GM21528 (cell line): ENCODE measurements at regions not wholly inside any gene's neighbourhood (a gene's known extent, or its start where the extent isn't known, plus 50 kb on each side); places are given as distances from the start of the nearest gene placed in this dataset.

Experiments
- ATAC-seq: cut with Tn5 transposase; IDR thresholded peaks from one replicate; pipeline ENCODE4 v1.9.1; 2021; ENCODE audit warnings: mild to moderate bottlenecking, moderate library complexity; ENCODE audit not compliant: unreplicated experiment, low FRiP score

- ATAC-seq: no peak
Observed at GRCh38 chr5:168104811-168105481, 186.5 kb upstream of the WWC1 start.

- ATAC-seq: no peak
Observed at GRCh38 chr5:168106008-168106761, 185.3 kb upstream of the WWC1 start.

- no peak for ATAC-seq
Observed at GRCh38 chr5:168109441-168109840, 182.0 kb upstream of the WWC1 start.

- ATAC-seq: no peak
Observed at GRCh38 chr5:168110384-168110783, 181.1 kb upstream of the WWC1 start.

DNA sequence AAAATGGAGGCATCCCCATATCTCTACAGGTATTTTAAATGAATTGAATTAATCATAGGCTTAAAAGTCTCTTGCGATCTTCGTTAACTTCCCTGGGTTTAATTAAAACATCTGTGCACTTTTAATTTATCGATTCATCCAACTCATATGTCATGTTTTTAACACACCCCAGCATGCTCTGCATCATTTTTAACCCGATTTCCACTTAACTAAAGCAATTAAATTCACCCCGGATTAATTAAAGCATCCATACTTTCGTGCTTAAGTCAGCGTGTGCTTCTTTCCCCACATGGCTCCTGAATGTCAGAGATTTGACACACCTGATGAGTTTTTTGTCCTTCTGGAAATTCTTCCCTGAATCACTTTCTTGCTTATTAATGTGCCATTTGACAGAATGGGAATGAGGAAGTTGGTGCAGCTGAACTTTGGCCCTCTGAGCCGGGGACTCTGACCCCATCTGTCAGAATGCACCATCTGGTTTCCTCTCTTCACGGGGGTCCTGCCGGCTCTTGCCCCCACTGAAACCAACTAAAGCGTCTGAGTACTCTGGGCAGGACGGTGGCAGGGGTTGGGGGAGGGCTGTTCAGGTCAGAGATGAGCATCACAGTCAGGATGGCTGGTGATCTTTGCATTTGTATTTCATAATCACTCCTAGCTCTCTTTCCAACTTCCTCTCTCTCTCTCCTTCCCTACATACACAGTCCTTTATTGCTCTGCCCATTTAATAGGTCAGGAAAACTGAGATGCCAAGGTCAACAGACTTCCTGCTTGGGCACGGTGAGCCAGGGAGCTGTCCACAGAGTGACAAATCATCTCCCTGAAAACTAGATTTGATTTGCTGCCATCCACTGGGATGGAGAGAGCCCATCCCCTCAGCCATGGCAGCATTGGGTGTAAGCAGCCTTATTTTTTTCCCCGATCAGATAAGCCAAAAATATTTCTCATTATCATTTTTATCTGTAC is 180.3 kb upstream of the WWC1 start:
- no peak for ATAC-seq

GRCh38 chr5:168114444-168115017 is 176.9 kb upstream of the WWC1 start:
- peak; percentile 71 for ATAC-seq

DNA sequence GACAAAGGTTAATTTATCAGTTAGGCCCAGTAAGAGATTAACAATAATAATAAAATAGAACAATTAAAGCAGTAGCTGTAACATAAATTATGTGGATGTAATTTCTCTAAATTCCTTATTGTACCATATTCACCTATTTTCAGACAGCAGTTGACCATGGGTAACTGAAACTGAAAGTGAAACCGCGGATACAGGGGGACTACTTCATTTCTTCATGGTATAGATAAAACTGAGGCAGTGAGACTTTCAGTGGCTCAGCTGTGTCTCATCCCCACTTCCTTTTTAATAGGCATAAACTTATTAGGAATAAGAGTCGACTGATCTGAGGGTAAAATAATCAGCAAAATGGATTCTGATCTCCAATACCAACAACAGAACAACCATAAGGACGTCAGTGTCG is 174.0 kb upstream of the WWC1 start:
- no peak for ATAC-seq

- no peak for ATAC-seq
Observed at GRCh38 chr5:168118042-168118668, 173.3 kb upstream of the WWC1 start.

GRCh38 chr5:168120401-168121137 is 170.9 kb upstream of the WWC1 start:
- no peak for ATAC-seq

DNA sequence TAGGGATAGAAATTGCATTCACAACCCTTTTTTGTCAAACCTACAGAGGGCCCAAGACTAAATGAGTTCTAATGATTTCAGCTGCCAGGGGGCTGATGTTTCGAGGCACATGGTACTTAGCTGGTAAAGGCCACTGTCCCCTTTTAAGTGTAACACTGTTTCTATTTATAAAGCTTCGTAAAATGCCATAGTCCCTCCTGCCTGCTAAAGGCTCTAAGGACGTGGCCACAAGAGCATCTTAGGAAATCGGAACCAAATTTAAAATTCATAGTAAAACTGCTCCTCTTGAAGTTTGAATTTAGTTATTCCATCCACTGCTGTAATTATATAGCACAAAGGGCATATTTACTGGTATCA is 170.3 kb upstream of the WWC1 start:
- ATAC-seq: no peak

- ATAC-seq: peak; percentile 70
Observed at GRCh38 chr5:168123631-168124528, 167.6 kb upstream of the WWC1 start.

DNA sequence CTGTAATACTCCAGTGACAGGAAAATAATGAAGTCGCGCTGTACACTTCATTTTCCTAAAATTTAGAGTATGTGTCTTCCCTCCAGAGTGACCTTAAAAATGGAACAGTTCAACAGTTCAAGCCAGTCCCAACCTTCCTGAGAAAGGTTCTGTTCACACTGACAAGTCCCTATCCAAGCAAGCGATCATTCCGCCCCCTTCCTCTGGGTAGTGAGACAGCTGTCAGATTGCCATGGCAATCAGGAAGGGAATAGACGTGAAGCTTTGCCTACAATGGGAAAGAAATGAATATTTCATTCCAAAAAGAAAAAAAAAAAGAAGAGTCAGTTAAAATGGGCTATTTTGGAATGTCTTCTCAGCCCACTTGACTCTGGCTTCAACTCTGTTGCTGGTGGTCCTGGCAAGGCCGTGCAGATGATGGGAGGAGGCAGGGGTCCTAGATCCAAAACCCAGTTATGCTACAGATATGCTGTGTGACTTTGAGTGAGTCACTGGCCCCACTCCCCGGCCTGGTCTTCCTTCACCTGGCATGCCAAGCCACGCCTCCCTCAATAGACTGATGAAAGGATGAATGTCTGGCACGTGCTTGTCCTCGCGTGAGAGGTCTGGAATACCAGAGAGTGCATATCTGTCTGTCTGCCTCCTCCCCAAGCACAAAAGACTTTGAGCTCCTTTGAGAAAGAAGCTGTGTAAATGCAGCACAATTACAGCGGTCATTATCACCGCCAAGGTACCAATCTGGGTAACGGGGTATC is 165.8 kb upstream of the WWC1 start:
- ATAC-seq: no peak

GRCh38 chr5:168126606-168127005 is 164.8 kb upstream of the WWC1 start:
- ATAC-seq: no peak

- no peak for ATAC-seq
Observed at GRCh38 chr5:168128111-168128510, 163.3 kb upstream of the WWC1 start.

DNA sequence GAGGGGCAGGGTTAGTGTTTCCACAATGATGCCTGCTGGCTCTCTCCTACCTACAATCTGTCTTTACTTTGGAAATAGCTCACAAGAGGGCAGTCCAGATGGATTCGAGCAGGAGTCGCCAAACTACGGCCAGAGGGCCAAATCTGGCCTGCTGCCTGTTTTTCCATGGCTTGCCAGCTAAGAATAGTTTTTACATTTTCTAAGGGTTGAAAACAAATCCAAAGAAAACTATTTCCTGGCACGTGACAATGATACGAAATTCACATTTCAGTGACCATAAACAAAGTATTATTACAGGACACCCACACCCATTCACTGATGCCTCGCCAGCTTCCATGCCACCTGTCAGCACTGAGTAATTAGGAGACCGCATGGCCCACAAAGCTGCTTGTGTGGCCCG is 162.9 kb upstream of the WWC1 start:
- no peak for ATAC-seq

DNA sequence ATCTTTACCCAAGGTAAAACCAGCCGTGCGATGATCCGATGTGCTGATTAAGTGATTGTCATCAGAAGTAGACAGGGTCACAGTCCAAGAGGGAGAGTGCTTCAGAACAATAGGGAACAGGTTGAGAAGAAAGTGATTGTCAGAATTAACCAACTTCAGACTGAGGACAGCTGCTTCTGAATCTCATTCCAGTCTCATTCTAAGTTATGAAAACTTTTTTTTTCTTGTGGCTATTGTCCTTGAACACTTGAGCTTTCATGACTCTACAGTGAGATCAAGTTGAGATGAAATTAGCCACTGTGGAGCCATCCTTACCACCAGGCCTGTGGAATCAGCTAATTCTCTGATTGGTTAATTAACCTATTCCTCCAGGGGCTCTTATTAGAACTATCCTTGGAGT is 159.9 kb upstream of the WWC1 start:
- no peak for ATAC-seq

- ATAC-seq: no peak
Observed at GRCh38 chr5:168132241-168132641, 159.2 kb upstream of the WWC1 start.

GRCh38 chr5:168135897-168136296 is 155.5 kb upstream of the WWC1 start:
- ATAC-seq: peak; percentile 94
